Epithelial cell of esophagus (primary cell): ENCODE measurements at regions not wholly inside any gene's neighbourhood (a gene's known extent, or its start where the extent isn't known, plus 50 kb on each side); places are given as distances from the start of the nearest gene placed in this dataset.
A peak's percentile ranks its signal among the peaks of the same experiment; 100 is the strongest.
"Not testable (repeated sequence)": the region's sequence is repeated elsewhere in the genome, so short reads cannot be mapped to it uniquely, and the experiment has no call there.

Experiments used
- DNase-seq: peaks from one replicate; pipeline ENCODE4 v3.0.0; 2010; ENCODE audit warnings: low read depth
- H3K4me3 ChIP-seq: 2 replicates; pipeline ENCODE4 v1.5.1; 2011; ENCODE audit warnings: mild to moderate bottlenecking, low read length, control low read depth
- CTCF ChIP-seq: IDR thresholded peaks from 2 replicates; pipeline ENCODE4 v1.5.1; 2011; ENCODE audit warnings: low read depth, mild to moderate bottlenecking, low read length, control low read depth, inconsistent platforms; ENCODE audit not compliant: insufficient read depth; ENCODE audit errors: missing control alignments

GRCh38 chr6:144462058-144462457 lies 176.9 kb downstream of the UTRN start:
- no peak for TF ChIP-seq CTCF
- H3K4me3 ChIP-seq = no peak overlapping the region
- no peak for DNase-seq

GRCh38 chr6:144466716-144467115 lies 181.6 kb downstream of the UTRN start:
- no peak for TF ChIP-seq CTCF
- no peak overlapping the region for H3K4me3 ChIP-seq
- DNase-seq = no peak

- no peak for TF ChIP-seq CTCF
- peak; percentile 59 for DNase-seq
- no peak overlapping the region for H3K4me3 ChIP-seq
Measured at GRCh38 chr6:144467172-144467762, 182.1 kb downstream of the UTRN start.

GRCh38 chr6:144467921-144468320 lies 182.8 kb downstream of the UTRN start:
- no peak for TF ChIP-seq CTCF
- H3K4me3 ChIP-seq = no peak overlapping the region

GRCh38 chr6:144468709-144469108 lies 183.6 kb downstream of the UTRN start:
- H3K4me3 ChIP-seq = no peak overlapping the region
- no peak for TF ChIP-seq CTCF
- no peak for DNase-seq

More at GRCh38 chr6:144467921-144468320, 182.8 kb downstream of the UTRN start:
- DNase-seq = no peak

- H3K4me3 ChIP-seq = no peak overlapping the region
- no peak for DNase-seq
- TF ChIP-seq CTCF = no peak
Measured at GRCh38 chr6:144469144-144469575, 184.0 kb downstream of the UTRN start.

- not testable (repeated sequence) for DNase-seq, H3K4me3 ChIP-seq
Measured at GRCh38 chr6:144470201-144470600, 185.1 kb downstream of the UTRN start.
